Esophagus squamous epithelium (tissue), 4 donors: ENCODE measurements at regions not wholly inside any gene's neighbourhood (a gene's known extent, or its start where the extent isn't known, plus 50 kb on each side); places are given as distances from the start of the nearest gene placed in this dataset.

Experiments
- CTCF ChIP-seq, 6 experiments: fragments of 450-650 bp in 4 of 6; fragments of 200-600 bp in 2 of 6; sonication (generic) in 2 of 6; IDR thresholded peaks; one replicate each; pipeline ENCODE4 v1.5.1; 2016 to 2019; ENCODE audit warnings: antibody characterized with exemption in 6 of 6, mild to moderate bottlenecking in 4 of 6, moderate library complexity in 4 of 6
- POLR2A ChIP-seq, 4 donors: fragments of 450-650 bp; IDR thresholded peaks; one replicate each; pipeline ENCODE4 v1.6.1; 2017; ENCODE audit warnings: antibody characterized with exemption in 4 of 4, mild to moderate bottlenecking in 4 of 4, moderate library complexity in 3 of 4

DNA sequence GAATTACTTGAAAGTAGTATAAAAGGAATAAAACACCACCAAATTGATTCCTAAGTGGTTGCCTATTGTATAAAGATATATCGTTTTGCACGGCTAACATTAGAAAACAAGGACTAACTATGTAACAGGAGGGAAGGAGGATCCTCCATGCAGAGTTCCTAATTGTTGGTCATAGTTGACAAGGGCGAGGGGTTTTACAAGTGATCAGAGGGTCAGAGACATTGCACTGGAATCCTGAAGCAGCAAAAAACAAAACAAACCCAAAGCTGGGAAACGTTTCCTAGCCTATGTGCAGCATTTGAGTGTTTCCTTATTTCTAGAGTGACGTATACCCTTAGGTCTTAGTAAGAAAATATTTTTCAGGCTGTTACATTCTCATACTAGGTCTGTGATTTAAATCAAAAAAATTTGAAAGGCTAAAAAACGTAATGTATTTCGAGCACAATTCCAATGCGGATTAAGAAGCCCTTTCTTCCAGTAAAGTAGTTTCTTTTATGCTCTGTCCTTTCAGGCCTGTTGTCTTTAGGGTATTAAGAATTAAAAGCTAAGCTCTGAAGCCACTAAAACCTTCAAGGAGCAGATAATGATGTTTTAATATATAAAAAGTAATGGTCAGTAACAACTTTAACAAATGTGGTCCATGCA, 373.8 kb upstream of the MMS22L start:
- TF ChIP-seq CTCF (IDR thresholded peaks at IDR 0.05) (no peak), POLR2A (IDR thresholded peaks at IDR 0.05) (no peak)
